AG09309 (cell line): ENCODE measurements at regions not wholly inside any gene's neighbourhood (a gene's known extent, or its start where the extent isn't known, plus 50 kb on each side); places are given as distances from the start of the nearest gene placed in this dataset.

Experiments
- DNase-seq: peaks from one replicate; pipeline ENCODE4 v3.0.0-alpha.2; 2010; ENCODE audit warnings: low read depth
- H3K4me3 ChIP-seq: 2 replicates; pipeline ENCODE4 v1.5.1; 2011; ENCODE audit warnings: mild to moderate bottlenecking, low read depth, low read length, moderate library complexity; ENCODE audit not compliant: control insufficient read depth
- CTCF ChIP-seq: IDR thresholded peaks from 2 replicates; pipeline ENCODE4 v1.5.1; 2011; ENCODE audit warnings: mild to moderate bottlenecking, low read depth, low read length, inconsistent platforms; ENCODE audit not compliant: insufficient read depth, control insufficient read depth; ENCODE audit errors: missing control alignments

- TF ChIP-seq CTCF: no peak
- H3K4me3 ChIP-seq: no peak overlapping the region
- DNase-seq: no peak
Observed at GRCh38 chr3:43215663-43216275, 70.6 kb upstream of the SNRK start.

- H3K4me3 ChIP-seq: no peak overlapping the region
- TF ChIP-seq CTCF: no peak
- no peak for DNase-seq
Observed at GRCh38 chr3:43215138-43215537, 71.2 kb upstream of the SNRK start.

DNA sequence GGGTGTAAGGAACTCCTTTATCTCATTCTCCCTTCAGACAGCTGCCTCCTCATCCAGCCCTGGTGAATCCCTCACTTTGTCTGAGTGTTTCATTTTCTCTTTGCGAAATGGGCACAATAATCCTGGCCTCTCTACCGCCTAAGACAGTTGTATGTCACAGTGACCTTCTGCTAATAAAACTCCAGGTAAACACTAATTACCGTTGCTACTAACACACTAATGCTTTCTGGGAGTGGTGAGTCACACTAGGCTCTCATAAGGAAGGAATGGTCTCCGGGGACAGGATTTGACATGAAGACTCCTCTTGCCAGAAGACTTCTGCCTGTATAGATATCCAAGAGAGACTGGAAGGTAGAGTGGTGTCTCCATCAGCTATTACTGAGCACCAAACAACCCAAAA, 71.7 kb upstream of the SNRK start:
- H3K4me3 ChIP-seq: no peak overlapping the region
- no peak for DNase-seq
- TF ChIP-seq CTCF: no peak

DNA sequence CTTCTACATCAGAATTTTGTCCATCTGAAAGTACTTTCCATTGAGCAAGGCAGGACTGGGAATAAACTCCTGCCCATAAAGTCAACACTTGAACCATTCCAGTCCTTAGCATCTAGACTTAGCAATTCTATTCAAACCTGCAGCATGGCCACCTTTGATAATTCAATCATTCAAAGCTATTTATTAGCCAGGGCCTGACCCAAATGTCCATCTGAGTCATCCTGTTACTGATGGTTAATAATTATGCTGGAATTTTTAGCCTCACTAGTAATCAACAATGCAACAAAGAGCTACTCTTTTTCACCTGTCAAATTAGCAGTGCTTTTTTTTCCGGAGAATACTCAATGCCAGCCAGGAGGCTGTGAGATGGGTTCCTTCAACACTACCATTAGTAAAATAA, 72.7 kb upstream of the SNRK start:
- TF ChIP-seq CTCF: no peak
- H3K4me3 ChIP-seq: no peak overlapping the region
- no peak for DNase-seq

- no peak for TF ChIP-seq CTCF
- no peak for DNase-seq
- H3K4me3 ChIP-seq: no peak overlapping the region
Observed at GRCh38 chr3:43212914-43213611, 73.3 kb upstream of the SNRK start.

- no peak for DNase-seq
- no peak overlapping the region for H3K4me3 ChIP-seq
- TF ChIP-seq CTCF: no peak
Observed at GRCh38 chr3:43211681-43212080, 74.7 kb upstream of the SNRK start.
